HG03045 (cell line): ENCODE measurements at regions not wholly inside any gene's neighbourhood (a gene's known extent, or its start where the extent isn't known, plus 50 kb on each side); places are given as distances from the start of the nearest gene placed in this dataset.

ENCODE experiments used
- ATAC-seq: cut with Tn5 transposase; IDR thresholded peaks from one replicate; pipeline ENCODE4 v1.9.1; 2021; ENCODE audit warnings: mild to moderate bottlenecking, moderate library complexity; ENCODE audit not compliant: unreplicated experiment

GRCh38 chr16:85289760-85290625, 177.7 kb upstream of the CIBAR2 start:
- ATAC-seq: no peak

DNA sequence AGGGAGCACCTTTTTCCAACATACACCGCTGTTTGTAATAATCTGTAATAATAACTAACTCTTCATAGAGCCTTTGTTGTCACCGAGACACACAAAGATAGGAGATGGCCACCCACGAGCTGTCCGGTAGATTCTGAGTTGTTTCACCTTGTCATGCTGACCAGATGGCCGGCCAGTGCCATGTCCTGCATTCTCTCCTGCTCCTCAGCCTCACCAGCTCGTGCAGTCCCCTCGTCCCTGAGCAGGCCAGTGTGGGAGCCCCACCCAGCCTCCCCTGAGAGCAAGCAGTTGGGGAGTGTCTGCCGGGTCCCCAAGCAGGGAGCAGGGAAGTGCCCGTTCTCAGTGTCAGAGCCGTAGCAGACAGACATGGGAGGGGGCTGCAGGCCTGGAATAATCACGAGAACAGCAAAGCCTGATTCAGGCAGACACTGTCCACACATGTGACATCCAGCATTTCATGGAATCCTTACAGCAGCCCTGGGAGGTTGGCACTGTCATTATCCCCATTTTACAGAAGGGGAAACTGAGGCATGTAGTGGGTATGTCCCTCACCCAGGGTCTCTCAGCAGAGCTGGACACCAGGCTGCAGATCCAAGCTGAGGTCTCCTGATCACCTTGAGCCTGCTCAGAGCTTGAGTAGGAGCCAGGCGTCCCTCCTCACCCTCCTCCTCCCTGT, 178.5 kb upstream of the CIBAR2 start:
- ATAC-seq: no peak

GRCh38 chr16:85291302-85292148, 179.3 kb upstream of the CIBAR2 start:
- ATAC-seq: no peak

GRCh38 chr16:85293458-85293857, 181.2 kb upstream of the CIBAR2 start:
- no peak for ATAC-seq

- no peak for ATAC-seq
Measured at GRCh38 chr16:85293904-85294642, 181.8 kb upstream of the CIBAR2 start.

- ATAC-seq: no peak
Measured at GRCh38 chr16:85294810-85295508, 182.7 kb upstream of the CIBAR2 start.

- no peak for ATAC-seq
Measured at GRCh38 chr16:85296859-85297660, 184.8 kb upstream of the CIBAR2 start.

- ATAC-seq: no peak
Measured at GRCh38 chr16:85297881-85298280, 185.6 kb upstream of the CIBAR2 start.

- no peak for ATAC-seq
Measured at GRCh38 chr16:85300406-85300968, 188.2 kb upstream of the CIBAR2 start.

GRCh38 chr16:85301231-85301630, 189.0 kb upstream of the CIBAR2 start:
- ATAC-seq: no peak

DNA sequence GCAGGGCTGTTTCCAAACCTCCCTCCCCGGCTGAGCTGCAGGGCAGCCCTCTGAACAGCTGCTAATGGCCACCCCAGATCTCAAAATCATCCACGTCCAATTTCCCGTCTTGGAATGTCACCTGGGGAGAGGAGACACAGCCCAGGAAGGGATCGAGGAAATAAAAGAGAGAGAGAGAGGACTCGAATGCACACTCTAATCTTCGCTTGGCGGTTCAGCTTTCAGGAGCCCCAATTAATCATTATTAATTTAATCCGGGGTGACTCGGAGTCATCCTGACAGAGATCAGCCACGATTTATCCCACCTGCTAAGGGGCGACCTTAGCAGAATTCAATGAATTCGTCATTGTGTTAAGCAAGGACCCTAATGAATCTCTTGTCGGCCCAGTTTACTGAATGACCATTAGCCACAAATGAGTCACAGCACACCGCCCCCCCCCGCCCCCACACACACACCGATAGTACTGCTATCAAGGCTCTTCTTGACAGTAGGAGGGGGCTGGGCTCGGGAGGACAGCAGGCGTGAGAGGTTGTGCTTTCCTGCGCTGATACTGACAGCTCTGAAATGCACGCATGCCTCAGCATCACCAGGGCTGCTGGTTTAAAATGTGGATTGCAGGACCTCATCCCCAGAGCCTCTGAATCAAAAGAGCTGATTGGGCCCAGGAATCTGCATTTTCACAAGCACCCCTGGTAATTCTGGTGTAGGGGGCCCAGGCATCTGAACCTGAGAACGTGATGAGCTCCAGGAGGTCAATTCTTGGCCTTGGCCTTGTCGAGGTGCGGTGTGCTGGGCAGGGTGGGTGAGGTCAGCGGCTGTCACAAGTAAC, 190.0 kb upstream of the CIBAR2 start:
- no peak for ATAC-seq

GRCh38 chr16:85302848-85303353, 190.6 kb upstream of the CIBAR2 start:
- ATAC-seq: no peak

- ATAC-seq: no peak
Measured at GRCh38 chr16:85303354-85303883, 191.1 kb upstream of the CIBAR2 start.

GRCh38 chr16:85304337-85304736, 192.1 kb upstream of the CIBAR2 start:
- ATAC-seq: no peak

- ATAC-seq: no peak
Measured at GRCh38 chr16:85306071-85306792, 194.0 kb upstream of the CIBAR2 start.

DNA sequence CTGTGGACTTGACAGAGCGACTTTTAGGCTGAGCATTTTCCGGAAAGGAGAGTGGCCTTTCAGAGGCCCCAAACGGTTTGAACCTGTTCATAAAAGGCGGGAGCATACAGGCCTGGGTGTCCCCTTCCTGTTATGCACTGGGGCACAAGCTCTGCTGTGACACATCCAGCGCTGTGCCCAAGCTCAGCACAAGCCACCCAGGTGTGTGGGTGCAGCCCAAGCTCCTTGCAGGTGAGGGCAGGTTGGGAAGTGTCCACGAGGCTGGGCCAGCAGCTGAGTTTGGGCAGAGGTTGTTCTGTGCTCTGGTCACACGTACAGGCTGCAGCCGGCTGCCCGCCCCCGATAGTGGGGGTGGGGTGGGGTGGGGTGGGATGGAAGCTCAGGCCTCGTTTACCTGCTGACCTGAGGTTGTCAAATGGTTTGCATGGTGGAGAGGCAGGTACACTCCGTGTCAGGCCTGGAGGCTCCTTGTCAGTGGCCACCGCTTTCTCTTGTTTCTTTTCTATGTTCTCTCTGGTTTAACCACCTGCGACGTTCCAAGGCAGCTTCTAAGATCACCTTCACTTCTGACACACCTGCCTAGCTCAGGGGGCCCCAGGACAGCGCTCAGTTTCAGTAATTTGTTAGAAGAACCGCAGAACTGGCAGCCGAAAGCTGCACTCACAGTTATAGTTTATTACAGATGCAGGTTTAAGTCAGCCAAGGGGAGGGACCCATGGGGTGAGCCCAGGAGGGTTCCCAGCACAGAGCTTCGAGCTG, 194.7 kb upstream of the CIBAR2 start:
- ATAC-seq: no peak
